ENCODE measurements at regions not wholly inside any gene's neighbourhood (a gene's known extent, or its start where the extent isn't known, plus 50 kb on each side); places are given as distances from the start of the nearest gene placed in this dataset.
"Not testable (repeated sequence)": the region's sequence is repeated elsewhere in the genome, so short reads cannot be mapped to it uniquely, and the experiment has no call there.

- FAIRE-seq, result no peak
These were observed 78.0 kb downstream of the SOWAHC start for GRCh38 chr2:109692013-109692743.

- FAIRE-seq, result not testable (repeated sequence)
These were observed 78.7 kb downstream of the SOWAHC start for GRCh38 chr2:109692831-109693230.

DNA sequence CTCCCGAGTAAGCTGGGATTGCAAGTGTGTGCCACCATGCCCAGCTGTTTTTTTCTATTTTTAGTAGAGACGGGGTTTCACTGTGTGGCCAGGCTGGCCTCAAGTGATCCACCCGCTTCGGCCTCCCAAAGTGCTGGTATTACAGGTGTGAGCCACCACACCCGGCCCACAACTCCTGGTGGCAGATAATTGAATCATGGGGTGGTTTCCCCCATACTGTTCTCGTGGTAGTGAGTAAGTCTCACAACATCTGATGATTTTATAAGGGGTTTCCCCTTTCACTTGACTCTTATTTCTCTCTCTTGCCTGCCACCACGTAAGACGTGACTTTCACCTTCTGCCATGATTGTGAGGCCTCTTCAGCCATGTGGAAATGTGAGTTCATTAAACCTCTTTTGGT lies 79.1 kb downstream of the SOWAHC start:
- FAIRE-seq, result not testable (repeated sequence)

- no peak for FAIRE-seq
These were observed 80.0 kb downstream of the SOWAHC start for GRCh38 chr2:109694190-109694589.

GRCh38 chr2:109695290-109695689 lies 81.1 kb downstream of the SOWAHC start:
- FAIRE-seq, result no peak

DNA sequence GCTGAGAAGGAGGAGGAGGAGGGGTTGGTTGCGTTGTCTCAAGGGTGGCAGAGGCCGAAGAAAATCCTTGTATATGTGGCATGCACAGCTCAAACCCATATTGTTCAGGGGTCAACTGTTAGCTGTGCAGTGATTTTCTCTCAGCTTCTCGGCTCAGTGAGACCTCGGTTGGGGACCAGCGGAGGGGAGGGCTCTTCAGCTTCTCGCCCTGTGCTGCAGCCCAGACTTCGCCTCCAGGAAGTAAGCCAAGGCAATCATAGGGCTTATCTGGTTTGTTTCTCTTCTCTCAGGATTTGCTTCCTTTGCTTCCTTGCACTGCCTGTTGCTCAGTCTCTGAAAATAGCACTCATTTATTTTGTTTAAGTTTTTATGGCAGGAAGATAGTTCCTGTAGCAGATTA lies 85.5 kb downstream of the SOWAHC start:
- FAIRE-seq, result peak; percentile 98

GRCh38 chr2:109700680-109701274 lies 86.6 kb downstream of the SOWAHC start:
- no peak for FAIRE-seq

GRCh38 chr2:109701362-109701761 lies 87.2 kb downstream of the SOWAHC start:
- FAIRE-seq, result peak; percentile 98

- peak; percentile 20 for FAIRE-seq
These were observed 88.3 kb downstream of the SOWAHC start for GRCh38 chr2:109702250-109702985.

GRCh38 chr2:109703077-109703476 lies 88.9 kb downstream of the SOWAHC start:
- FAIRE-seq, result peak; percentile 19

DNA sequence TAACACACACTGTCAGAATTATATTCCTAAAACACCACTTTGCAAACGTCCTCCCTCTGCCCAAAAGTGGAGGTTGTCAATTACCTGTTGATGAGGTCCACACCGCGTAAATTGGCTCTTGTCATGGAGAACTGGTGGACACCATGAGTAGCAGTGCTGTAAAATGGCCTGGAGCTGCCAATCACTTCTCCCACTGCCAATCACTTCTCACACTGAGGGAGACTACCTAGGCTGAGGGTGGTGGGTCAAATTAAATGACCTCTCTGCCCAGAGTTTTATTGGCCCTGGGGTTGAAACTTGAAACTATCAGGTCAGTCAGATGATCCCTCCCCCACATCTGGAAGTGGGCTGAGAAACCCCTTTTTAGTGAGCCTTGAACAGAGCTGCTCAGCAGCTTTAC lies 89.6 kb downstream of the SOWAHC start:
- FAIRE-seq, result no peak

DNA sequence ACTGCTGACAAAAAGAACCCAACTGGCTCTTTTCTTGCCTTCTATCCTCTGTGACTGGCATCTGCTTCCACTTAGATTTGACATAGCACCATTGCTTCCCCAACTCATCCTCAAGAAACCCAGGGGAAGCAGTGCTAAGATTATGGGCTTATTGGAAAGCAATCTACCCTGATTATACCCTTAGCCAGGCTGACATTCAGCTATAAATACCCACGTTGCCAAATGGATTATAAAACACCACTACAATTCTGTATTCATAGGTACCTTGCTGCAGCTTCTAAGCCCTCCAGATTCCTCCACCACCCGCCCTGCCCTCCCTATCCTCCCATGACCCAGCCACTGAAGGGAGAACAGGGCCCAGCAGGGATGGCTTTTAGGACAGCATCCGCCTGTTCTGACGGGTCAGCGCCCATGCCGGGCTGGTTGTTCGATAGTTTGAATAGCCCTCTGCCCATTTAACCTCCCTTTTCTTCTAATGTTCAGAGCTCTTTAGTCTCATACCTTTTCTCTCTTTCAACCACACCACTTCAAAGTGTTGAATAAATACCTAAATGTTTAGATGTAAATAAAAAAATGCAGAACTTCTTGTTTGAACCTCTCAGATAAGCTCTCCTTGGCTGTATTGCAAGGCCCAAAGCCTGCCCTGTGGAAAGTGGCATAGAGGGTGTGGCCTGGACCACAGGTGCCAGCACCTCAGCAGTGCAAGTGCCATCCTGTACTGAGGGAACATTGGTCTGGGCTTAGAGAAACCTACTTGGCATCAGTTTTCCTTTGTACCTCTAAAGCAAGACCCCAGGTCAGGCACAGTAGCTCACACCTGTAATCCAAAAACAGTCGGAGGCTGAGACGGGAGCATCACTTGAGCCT lies 86.6 kb upstream of the RGPD5 start:
- FAIRE-seq, result no peak

DNA sequence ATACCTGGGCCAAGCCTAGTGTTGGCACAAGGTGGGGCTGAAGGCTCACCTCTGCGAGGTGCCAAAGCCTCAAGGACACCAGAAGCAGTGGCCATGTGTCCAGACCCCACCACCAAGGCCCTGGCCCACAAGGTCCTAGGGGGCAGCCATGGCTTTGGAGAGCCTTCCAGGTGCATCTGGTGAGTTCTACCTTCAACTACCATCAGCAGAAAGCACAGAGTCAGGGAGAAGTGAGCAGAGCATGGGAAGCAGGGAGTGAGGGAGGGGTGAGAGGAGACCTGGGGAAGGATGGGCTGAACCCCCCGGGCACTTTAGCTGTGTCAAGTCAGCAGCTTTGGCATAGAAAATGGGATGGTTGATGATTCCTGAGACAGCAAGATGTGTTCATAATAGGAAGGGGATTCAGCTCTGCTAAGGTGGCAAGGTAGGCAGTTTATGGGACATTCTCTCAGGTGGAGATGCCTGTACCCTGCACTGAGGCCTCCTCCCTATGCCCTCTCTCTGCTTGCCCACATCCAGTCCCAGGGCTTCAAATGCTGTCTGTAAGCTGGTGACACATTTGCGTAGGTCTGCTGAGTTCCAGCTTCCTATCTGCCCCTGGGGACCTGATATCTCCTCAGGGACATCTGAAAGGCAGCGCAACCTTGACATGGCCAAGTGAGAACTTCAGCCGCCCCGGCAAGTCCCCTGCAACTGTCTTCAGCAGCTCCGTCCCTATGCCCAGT lies 83.4 kb upstream of the RGPD5 start:
- no peak for FAIRE-seq

DNA sequence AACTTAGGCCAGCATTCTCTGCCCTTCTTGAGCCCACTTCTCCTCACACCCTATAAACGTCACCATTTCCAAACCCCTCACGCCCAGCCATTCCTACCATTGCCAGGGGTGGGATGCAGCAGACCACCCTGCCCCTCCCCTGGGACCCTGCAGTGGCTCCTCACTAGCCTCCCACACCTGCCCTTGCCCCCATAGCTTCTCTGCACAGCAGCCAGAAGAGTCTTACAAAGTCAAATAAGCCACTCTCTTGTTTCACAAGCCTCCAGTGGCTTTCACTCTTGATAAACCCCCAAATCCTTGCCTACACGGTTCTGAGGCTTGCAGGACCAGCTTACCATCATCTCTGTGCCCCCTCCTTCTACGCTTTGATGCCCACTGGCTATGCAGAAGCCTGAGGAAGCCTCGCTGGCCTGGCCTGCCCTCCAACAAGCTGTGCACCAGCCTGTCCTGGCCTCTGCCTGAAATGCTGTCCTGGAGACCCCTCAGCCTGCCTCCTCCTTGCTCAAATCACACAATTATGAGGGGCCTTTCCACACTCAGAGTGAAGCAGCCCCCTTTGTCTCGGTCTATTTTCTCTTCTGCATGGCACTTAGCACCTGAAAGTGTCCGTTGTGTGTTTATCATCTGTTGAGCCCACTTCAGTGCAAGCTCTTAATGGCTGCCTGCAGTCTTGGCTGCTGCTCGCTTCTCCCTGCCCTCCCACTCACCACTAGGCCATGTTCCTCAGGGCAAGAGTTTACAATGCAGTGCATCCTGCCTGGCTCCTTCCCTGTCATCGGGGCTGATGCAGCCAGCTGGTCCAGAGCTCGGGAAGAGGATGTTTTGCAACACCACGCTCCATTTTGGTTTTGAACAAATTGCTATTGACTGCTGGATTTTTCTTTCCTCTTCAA lies 82.6 kb upstream of the RGPD5 start:
- FAIRE-seq, result no peak

DNA sequence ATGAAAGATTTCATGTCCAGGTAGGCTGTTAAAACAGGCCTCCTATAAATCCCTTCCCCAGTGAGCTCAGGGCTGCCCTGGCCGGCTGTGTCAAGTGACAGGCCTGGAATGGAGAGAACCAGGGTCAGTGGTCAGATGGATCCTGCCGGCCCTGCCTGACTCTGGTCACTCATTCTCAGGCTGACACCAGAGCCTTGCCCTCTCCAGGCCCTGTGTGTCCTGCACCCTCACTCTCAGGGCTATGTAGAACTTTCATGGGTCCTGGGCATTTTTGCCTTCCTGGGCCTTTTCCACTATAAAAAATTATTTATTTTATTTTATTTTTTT lies 82.0 kb upstream of the RGPD5 start:
- FAIRE-seq, result no peak

- FAIRE-seq, result no peak
These were observed 81.4 kb upstream of the RGPD5 start for GRCh38 chr2:109712746-109713145.

- FAIRE-seq, result no peak
These were observed 78.7 kb upstream of the RGPD5 start for GRCh38 chr2:109715313-109715805.

DNA sequence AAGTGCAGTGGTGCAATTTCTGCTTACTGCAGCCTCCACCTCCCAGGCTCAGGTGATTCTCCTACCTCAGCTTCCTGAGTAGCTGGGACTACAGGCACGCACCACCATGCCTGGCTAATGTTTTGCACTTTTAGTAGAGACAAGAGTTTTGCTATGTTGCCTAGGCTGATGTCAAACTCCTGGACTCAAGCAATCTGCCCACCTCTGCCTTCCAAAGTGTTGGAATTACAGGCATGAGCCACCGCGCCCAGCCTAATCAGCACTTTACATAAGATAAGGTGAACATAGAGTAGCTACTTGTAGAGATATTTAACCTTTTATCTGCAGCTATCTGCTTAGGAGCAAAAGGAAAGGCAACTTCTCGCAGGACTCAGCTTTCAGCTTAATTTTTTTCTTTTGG lies 77.5 kb upstream of the RGPD5 start:
- not testable (repeated sequence) for FAIRE-seq

DNA sequence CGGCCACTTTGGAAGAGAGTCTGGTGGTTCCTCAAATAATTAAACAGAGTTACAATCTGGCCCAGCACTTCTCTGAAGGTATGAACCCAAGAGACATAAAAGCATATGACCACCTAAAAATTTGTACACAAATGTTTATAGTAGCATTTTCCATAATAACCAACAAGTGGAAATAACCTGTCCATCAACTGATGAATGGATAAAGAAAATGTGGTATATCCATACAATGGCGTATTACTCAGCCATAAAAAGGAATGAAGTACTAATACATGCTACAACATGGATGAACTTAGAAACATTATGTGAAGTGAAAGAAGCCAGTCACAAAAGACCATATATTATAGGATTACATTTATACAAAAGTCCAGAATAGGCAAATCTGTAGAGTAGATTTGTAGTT lies 76.0 kb upstream of the RGPD5 start:
- FAIRE-seq, result no peak

DNA sequence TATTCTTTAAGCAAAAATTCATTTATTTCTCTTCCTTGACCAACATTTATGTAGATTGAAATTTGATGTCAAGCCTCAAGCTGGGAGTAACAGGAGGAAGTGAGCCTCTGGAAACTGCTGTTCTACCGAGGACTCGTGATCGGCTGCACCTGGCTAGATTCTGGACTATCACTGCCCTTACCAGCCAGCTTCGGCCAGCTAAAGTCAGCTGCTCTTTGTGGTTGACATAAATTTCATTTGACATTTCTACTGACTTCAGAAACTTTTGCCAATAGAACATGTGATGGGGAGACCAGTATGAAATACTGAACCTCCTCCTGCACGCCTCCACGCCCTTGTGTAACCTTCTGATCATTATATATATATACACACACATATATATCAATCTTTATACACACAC lies 74.2 kb upstream of the RGPD5 start:
- FAIRE-seq, result no peak

DNA sequence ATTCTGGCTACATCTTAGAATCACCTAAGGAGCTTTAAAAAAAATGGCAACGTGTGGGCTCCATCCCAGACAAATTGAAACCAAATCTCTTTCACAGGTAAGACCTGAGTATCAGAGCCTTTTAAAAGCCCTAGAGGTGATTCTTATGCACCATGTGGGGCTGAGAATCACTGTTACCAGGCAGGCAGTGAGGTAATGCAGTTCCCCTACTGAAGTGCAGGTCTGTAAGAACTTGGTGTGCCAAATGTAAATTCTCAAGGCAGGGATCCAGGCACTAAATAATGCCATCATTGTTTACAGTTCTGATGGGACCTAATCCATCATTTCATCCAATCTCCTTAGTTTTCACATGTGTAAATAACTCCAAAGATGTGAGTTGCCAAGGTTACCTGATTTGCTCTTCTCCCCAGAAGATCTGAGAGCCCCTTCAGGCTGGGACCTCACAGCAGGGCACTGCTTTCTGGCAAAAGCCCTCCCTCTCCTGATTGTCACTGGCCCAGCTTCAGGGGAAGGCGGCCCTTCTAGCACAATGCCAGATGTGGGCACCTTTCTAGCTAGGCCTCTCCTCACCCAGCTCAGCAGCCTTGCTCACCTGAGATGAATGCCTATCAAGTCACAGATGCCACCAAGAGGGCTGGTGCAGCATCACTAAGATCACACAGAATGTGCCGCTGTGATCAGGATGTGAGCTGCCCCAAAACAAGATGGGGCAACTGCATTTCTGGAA lies 73.6 kb upstream of the RGPD5 start:
- FAIRE-seq, result no peak

Data from TTC549 (cell line).